GM23338 (cell line): ENCODE measurements at regions not wholly inside any gene's neighbourhood (a gene's known extent, or its start where the extent isn't known, plus 50 kb on each side); places are given as distances from the start of the nearest gene placed in this dataset.

ENCODE experiments used
- ATAC-seq: fragments of 200-7000 bp; cut with Tn5 transposase; 3 replicates; pipeline ENCODE4 v1.9.1; 2020
- DNase-seq: peaks from one replicate; pipeline ENCODE4 v3.0.0-alpha.2; 2015; ENCODE audit warnings: low spot score
- H2AFZ ChIP-seq: fragments of 200-600 bp; sonication (generic); 2 replicates; pipeline ENCODE4 v1.8.0; 2016; ENCODE audit warnings: antibody characterized with exemption, mild to moderate bottlenecking, moderate library complexity
- H3F3A ChIP-seq: fragments of 200-600 bp; sonication (generic); replicated peaks from 2 replicates; pipeline ENCODE4 v1.8.0; 2017; ENCODE audit warnings: antibody characterized with exemption, mixed run types, low read depth
- H3K27ac ChIP-seq: fragments of 200-600 bp; sonication (generic); 2 replicates; pipeline ENCODE4 v1.6.1; 2016; ENCODE audit warnings: low read depth
- H3K27me3 ChIP-seq: fragments of 200-600 bp; sonication (generic); 2 replicates; pipeline ENCODE4 v1.8.0; 2016; ENCODE audit warnings: mild to moderate bottlenecking, mixed run types, moderate library complexity; ENCODE audit not compliant: insufficient read depth
- H3K36me3 ChIP-seq: fragments of 200-600 bp; sonication (generic); 2 replicates; pipeline ENCODE4 v1.8.0; 2016; ENCODE audit warnings: mild to moderate bottlenecking; ENCODE audit not compliant: insufficient read depth
- H3K4me1 ChIP-seq: fragments of 200-600 bp; sonication (generic); 2 replicates; pipeline ENCODE4 v1.8.0; 2016; ENCODE audit warnings: mild to moderate bottlenecking, moderate library complexity; ENCODE audit not compliant: insufficient read depth
- H3K4me2 ChIP-seq: fragments of 200-600 bp; sonication (generic); 2 replicates; pipeline ENCODE4 v1.7.1; 2017; ENCODE audit warnings: mixed run types
- H3K4me3 ChIP-seq: fragments of 200-600 bp; sonication (generic); 2 replicates; pipeline ENCODE4 v1.6.1; 2016; ENCODE audit warnings: mixed run types
- H3K79me2 ChIP-seq: fragments of 200-600 bp; sonication (generic); replicated peaks from 2 replicates; pipeline ENCODE4 v1.8.0; 2017; ENCODE audit warnings: mild to moderate bottlenecking; ENCODE audit not compliant: insufficient read depth
- H3K9me2 ChIP-seq: fragments of 200-600 bp; sonication (generic); 2 replicates; pipeline ENCODE4 v1.8.0; 2017; ENCODE audit not compliant: insufficient read depth
- H4K20me1 ChIP-seq: fragments of 200-600 bp; sonication (generic); replicated peaks from 2 replicates; pipeline ENCODE4 v1.8.0; 2017; ENCODE audit warnings: mild to moderate bottlenecking; ENCODE audit not compliant: insufficient read depth
- H3K27ac Mint-ChIP-seq: 2 replicates; pipeline ENCODE4 v1.8.0; 2020; ENCODE audit warnings: inconsistent platforms, mild to moderate bottlenecking, moderate library complexity, mixed read lengths
- H3K27me3 Mint-ChIP-seq: 3 replicates; pipeline ENCODE4 v1.8.0; 2022; ENCODE audit warnings: low read depth, mild to moderate bottlenecking, moderate library complexity, mixed read lengths, inconsistent platforms; ENCODE audit not compliant: insufficient read depth, poor library complexity
- H3K36me3 Mint-ChIP-seq: 3 replicates; pipeline ENCODE4 v1.8.0; 2021; ENCODE audit warnings: low read depth, mild to moderate bottlenecking, inconsistent platforms, moderate library complexity, mixed read lengths
- H3K4me1 Mint-ChIP-seq: 3 replicates; pipeline ENCODE4 v1.8.0; 2020; ENCODE audit warnings: mild to moderate bottlenecking, inconsistent platforms, mixed read lengths
- H3K4me3 Mint-ChIP-seq: 3 replicates; pipeline ENCODE4 v1.8.0; 2021; ENCODE audit warnings: moderate library complexity, mild to moderate bottlenecking, inconsistent platforms, mixed read lengths
- H3K9me3 Mint-ChIP-seq: 3 replicates; pipeline ENCODE4 v1.8.0; 2020; ENCODE audit warnings: moderate library complexity, mild to moderate bottlenecking, inconsistent platforms, mixed read lengths
- CREB1 ChIP-seq: fragments of 250-450 bp; sonication (Bioruptor Pico); IDR thresholded peaks from 2 replicates; pipeline ENCODE4 v1.5.0; 2020; ENCODE audit warnings: low read depth, mild to moderate bottlenecking, moderate library complexity
- EZH2 ChIP-seq: fragments of 200-600 bp; sonication (generic); IDR thresholded peaks from one replicate; pipeline ENCODE4 v1.8.0; 2017; ENCODE audit warnings: antibody characterized with exemption, mild to moderate bottlenecking, low read depth; ENCODE audit not compliant: unreplicated experiment
- EZH2phosphoT487 ChIP-seq: fragments of 200-600 bp; sonication (generic); IDR thresholded peaks from one replicate; pipeline ENCODE4 v1.8.1; 2018; ENCODE audit warnings: antibody characterized with exemption; ENCODE audit not compliant: unreplicated experiment
- JUNB ChIP-seq: IDR thresholded peaks from one replicate; pipeline ENCODE4 v1.6.1; 2016; ENCODE audit warnings: antibody characterized with exemption; ENCODE audit not compliant: unreplicated experiment
- STAT1 ChIP-seq: IDR thresholded peaks from one replicate; pipeline ENCODE4 v1.6.1; 2016; ENCODE audit warnings: antibody characterized with exemption; ENCODE audit not compliant: unreplicated experiment
- ZNF114 ChIP-seq: fragments of 250-450 bp; sonication (Bioruptor Pico); IDR thresholded peaks from 2 replicates; pipeline ENCODE4 v1.5.0; 2020; ENCODE audit warnings: mild to moderate bottlenecking, moderate library complexity
- ZNF331 ChIP-seq: fragments of 250-450 bp; sonication (Bioruptor Pico); IDR thresholded peaks from 2 replicates; pipeline ENCODE4 v1.5.0; 2020; ENCODE audit warnings: low read depth, mild to moderate bottlenecking, moderate library complexity
- TF ChIP-seq, protein P1 (sequence below): IDR thresholded peaks from one replicate; pipeline ENCODE4 v1.6.1; 2018; ENCODE audit warnings: antibody characterized with exemption; ENCODE audit not compliant: unreplicated experiment
- TF ChIP-seq, protein P2 (sequence below): fragments of 250-450 bp; sonication (Bioruptor Pico); IDR thresholded peaks from 2 replicates; pipeline ENCODE4 v1.5.0; 2020; ENCODE audit warnings: mild to moderate bottlenecking, moderate library complexity
- TF ChIP-seq, protein P3 (sequence below), 2 experiments: fragments of 200-600 bp in 1 of 2; sonication (generic) in 1 of 2; conservative IDR thresholded peaks; 2 replicates each; pipeline versions ENCODE4 v1.5.1 to v1.6.1; 2016 to 2017; ENCODE audit warnings: antibody characterized with exemption in 2 of 2, low read depth in 2 of 2, mild to moderate bottlenecking in 2 of 2, moderate library complexity in 1 of 2
- TF ChIP-seq, protein P4 (sequence below): IDR thresholded peaks from 2 replicates; pipeline ENCODE4 v1.6.1; 2016; ENCODE audit warnings: antibody characterized with exemption

DNA sequence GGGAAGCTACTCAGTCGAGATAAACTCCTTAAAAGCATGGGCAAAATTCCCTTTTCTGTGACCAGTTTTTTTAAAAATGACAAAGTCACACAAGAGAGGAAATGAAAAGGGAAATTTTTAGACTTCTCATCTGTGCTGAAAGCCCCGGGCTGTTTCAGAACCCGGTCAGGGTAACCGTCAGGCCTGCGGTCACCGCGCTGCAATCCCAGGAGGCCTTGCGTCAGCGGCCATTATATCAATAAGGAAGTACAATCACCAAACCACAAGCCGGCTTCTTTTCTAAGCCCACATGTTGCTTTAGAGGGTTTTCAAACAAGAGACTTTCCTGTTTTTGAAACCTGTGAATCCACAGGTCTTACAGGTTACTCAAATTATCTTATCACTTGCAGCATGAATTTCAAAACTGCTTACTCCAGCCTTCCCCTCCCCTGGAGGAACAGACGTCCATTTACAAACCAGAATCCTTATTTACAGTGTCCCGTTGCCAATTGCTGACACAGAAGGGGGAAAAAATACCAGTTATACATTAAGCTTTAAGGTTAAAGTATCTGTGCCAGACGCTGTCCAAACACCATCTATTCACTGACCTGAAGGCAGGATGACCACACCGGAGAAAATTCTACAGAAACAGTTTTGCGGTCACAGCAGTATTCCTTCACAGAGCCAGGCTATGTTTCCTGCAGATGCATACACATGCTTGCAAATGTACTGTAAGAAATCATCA, 165.3 kb downstream of the TOMM20 start (continued):
- TF ChIP-seq, protein P1, sequence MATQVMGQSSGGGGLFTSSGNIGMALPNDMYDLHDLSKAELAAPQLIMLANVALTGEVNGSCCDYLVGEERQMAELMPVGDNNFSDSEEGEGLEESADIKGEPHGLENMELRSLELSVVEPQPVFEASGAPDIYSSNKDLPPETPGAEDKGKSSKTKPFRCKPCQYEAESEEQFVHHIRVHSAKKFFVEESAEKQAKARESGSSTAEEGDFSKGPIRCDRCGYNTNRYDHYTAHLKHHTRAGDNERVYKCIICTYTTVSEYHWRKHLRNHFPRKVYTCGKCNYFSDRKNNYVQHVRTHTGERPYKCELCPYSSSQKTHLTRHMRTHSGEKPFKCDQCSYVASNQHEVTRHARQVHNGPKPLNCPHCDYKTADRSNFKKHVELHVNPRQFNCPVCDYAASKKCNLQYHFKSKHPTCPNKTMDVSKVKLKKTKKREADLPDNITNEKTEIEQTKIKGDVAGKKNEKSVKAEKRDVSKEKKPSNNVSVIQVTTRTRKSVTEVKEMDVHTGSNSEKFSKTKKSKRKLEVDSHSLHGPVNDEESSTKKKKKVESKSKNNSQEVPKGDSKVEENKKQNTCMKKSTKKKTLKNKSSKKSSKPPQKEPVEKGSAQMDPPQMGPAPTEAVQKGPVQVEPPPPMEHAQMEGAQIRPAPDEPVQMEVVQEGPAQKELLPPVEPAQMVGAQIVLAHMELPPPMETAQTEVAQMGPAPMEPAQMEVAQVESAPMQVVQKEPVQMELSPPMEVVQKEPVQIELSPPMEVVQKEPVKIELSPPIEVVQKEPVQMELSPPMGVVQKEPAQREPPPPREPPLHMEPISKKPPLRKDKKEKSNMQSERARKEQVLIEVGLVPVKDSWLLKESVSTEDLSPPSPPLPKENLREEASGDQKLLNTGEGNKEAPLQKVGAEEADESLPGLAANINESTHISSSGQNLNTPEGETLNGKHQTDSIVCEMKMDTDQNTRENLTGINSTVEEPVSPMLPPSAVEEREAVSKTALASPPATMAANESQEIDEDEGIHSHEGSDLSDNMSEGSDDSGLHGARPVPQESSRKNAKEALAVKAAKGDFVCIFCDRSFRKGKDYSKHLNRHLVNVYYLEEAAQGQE, result no peak
- TF ChIP-seq ZNF114 (CRISPR knock-in tag), result no peak
- no peak for TF ChIP-seq JUNB
- no peak for TF ChIP-seq STAT1
- no peak for TF ChIP-seq ZNF331 (CRISPR knock-in tag)

DNA sequence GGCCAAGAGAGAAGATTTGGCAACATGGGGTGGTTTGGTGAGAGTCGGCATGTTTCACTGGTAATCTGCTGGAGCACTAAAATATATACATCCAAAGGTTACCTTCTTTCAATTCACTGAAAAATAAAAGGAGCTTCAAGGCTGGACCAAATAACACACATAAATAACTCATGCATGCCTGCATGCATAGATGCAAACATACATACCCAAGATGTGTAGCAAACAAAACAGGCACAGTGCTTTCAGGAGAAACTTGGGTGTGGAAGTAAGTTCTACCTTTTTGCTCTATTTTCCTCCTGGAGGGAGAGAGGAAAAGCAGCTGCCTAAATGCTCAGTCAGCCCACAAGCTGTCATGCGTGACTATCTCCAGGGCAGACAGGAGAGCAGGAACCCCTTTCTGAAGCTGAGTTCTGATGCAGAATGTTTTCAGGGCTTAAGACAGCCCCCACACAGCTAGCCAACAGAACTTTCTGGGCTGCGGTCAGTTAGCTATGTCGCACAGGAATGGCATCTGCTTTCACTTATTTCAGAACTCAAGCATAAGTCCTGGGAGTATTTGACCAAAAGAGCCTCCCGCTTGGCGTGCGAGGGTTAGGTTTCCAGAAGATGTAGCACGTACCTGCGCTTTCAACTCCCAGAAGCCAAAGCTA, 166.2 kb downstream of the TOMM20 start:
- H3K4me2 ChIP-seq, result no peak overlapping the region
- no peak overlapping the region for H3K4me3 Mint-ChIP-seq
- H3K9me2 ChIP-seq, result no peaks in the 10 kb centered on the region
- H3F3A ChIP-seq, result peaks cover 10% of the 10 kb centered on the region; the same call in 1 of the 2 replicates
- peaks cover 8% of the 10 kb centered on the region for H3K4me1 ChIP-seq
- peak overlapping the region; percentile 64; the same call in 1 of the 2 replicates for H2AFZ ChIP-seq
- H3K9me3 Mint-ChIP-seq, result no peaks in the 10 kb centered on the region
- ATAC-seq, result no peak
- DNase-seq, result no peak
- H3K36me3 Mint-ChIP-seq, result no peaks in the 10 kb centered on the region
- peaks cover 5% of the 10 kb centered on the region for H3K27me3 Mint-ChIP-seq
- H3K36me3 ChIP-seq, result no peaks in the 10 kb centered on the region
- H3K27me3 ChIP-seq, result no peaks in the 10 kb centered on the region
- H3K4me3 ChIP-seq, result no peak overlapping the region
- H3K4me1 Mint-ChIP-seq, result peaks cover 36% of the 10 kb centered on the region
- 0 out of 2 replicates have a peak overlapping the region, but pooled peaks have one; percentile 71 for H3K27ac ChIP-seq
- no peaks in the 10 kb centered on the region for H3K79me2 ChIP-seq
- no peaks in the 10 kb centered on the region for H4K20me1 ChIP-seq
- no peak overlapping the region for H3K27ac Mint-ChIP-seq
- TF ChIP-seq STAT1 (no peak), CREB1 (CRISPR knock-in tag) (no peak), ZNF114 (CRISPR knock-in tag) (no peak), EZH2 (no peak), EZH2phosphoT487 (no peak)
- TF ChIP-seq, protein P2, sequence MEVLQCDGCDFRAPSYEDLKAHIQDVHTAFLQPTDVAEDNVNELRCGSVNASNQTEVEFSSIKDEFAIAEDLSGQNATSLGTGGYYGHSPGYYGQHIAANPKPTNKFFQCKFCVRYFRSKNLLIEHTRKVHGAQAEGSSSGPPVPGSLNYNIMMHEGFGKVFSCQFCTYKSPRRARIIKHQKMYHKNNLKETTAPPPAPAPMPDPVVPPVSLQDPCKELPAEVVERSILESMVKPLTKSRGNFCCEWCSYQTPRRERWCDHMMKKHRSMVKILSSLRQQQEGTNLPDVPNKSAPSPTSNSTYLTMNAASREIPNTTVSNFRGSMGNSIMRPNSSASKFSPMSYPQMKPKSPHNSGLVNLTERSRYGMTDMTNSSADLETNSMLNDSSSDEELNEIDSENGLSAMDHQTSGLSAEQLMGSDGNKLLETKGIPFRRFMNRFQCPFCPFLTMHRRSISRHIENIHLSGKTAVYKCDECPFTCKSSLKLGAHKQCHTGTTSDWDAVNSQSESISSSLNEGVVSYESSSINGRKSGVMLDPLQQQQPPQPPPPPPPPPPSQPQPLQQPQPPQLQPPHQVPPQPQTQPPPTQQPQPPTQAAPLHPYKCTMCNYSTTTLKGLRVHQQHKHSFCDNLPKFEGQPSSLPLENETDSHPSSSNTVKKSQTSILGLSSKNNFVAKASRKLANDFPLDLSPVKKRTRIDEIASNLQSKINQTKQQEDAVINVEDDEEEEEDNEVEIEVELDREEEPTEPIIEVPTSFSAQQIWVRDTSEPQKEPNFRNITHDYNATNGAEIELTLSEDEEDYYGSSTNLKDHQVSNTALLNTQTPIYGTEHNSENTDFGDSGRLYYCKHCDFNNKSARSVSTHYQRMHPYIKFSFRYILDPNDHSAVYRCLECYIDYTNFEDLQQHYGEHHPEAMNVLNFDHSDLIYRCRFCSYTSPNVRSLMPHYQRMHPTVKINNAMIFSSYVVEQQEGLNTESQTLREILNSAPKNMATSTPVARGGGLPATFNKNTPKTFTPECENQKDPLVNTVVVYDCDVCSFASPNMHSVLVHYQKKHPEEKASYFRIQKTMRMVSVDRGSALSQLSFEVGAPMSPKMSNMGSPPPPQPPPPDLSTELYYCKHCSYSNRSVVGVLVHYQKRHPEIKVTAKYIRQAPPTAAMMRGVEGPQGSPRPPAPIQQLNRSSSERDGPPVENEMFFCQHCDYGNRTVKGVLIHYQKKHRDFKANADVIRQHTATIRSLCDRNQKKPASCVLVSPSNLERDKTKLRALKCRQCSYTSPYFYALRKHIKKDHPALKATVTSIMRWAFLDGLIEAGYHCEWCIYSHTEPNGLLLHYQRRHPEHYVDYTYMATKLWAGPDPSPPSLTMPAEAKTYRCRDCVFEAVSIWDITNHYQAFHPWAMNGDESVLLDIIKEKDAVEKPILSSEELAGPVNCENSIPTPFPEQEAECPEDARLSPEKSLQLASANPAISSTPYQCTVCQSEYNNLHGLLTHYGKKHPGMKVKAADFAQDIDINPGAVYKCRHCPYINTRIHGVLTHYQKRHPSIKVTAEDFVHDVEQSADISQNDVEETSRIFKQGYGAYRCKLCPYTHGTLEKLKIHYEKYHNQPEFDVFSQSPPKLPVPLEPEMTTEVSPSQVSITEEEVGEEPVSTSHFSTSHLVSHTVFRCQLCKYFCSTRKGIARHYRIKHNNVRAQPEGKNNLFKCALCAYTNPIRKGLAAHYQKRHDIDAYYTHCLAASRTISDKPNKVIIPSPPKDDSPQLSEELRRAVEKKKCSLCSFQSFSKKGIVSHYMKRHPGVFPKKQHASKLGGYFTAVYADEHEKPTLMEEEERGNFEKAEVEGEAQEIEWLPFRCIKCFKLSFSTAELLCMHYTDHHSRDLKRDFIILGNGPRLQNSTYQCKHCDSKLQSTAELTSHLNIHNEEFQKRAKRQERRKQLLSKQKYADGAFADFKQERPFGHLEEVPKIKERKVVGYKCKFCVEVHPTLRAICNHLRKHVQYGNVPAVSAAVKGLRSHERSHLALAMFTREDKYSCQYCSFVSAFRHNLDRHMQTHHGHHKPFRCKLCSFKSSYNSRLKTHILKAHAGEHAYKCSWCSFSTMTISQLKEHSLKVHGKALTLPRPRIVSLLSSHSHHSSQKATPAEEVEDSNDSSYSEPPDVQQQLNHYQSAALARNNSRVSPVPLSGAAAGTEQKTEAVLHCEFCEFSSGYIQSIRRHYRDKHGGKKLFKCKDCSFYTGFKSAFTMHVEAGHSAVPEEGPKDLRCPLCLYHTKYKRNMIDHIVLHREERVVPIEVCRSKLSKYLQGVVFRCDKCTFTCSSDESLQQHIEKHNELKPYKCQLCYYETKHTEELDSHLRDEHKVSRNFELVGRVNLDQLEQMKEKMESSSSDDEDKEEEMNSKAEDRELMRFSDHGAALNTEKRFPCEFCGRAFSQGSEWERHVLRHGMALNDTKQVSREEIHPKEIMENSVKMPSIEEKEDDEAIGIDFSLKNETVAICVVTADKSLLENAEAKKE (CRISPR knock-in tag), result no peak
- TF ChIP-seq, protein P3, sequence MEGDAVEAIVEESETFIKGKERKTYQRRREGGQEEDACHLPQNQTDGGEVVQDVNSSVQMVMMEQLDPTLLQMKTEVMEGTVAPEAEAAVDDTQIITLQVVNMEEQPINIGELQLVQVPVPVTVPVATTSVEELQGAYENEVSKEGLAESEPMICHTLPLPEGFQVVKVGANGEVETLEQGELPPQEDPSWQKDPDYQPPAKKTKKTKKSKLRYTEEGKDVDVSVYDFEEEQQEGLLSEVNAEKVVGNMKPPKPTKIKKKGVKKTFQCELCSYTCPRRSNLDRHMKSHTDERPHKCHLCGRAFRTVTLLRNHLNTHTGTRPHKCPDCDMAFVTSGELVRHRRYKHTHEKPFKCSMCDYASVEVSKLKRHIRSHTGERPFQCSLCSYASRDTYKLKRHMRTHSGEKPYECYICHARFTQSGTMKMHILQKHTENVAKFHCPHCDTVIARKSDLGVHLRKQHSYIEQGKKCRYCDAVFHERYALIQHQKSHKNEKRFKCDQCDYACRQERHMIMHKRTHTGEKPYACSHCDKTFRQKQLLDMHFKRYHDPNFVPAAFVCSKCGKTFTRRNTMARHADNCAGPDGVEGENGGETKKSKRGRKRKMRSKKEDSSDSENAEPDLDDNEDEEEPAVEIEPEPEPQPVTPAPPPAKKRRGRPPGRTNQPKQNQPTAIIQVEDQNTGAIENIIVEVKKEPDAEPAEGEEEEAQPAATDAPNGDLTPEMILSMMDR (conservative IDR thresholded peaks at IDR 0.05; ENCODE audit: low read depth in 2 of 2), result no peak
- TF ChIP-seq, protein P4, sequence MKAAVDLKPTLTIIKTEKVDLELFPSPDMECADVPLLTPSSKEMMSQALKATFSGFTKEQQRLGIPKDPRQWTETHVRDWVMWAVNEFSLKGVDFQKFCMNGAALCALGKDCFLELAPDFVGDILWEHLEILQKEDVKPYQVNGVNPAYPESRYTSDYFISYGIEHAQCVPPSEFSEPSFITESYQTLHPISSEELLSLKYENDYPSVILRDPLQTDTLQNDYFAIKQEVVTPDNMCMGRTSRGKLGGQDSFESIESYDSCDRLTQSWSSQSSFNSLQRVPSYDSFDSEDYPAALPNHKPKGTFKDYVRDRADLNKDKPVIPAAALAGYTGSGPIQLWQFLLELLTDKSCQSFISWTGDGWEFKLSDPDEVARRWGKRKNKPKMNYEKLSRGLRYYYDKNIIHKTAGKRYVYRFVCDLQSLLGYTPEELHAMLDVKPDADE, result no peak
